ENCODE measurements at regions not wholly inside any gene's neighbourhood (a gene's known extent, or its start where the extent isn't known, plus 50 kb on each side); places are given as distances from the start of the nearest gene placed in this dataset.

GRCh38 chr7:53113424-53113823, 78.0 kb downstream of the POM121L12 start (continued):
- TF ChIP-seq PBX2 (CRISPR knock-in tag; IDR thresholded peaks at IDR 0.05) (no peak), ARNT (IDR thresholded peaks at IDR 0.05) (no peak), ZNF746 (CRISPR knock-in tag; IDR thresholded peaks at IDR 0.05) (no peak), AHDC1 (CRISPR knock-in tag; IDR thresholded peaks at IDR 0.05; ENCODE audit: borderline replicate concordance) (no peak)

- FAIRE-seq (no peak), DNase-seq (ENCODE audit: low spot score) (no peak), ATAC-seq (no peak)
- POLR2A ChIA-PET: no interaction called here
- TF ChIP-seq TP53 (CRISPR knock-in tag; conservative IDR thresholded peaks at IDR 0.05): no peak
- Histone ChIP-seq H2AFZ (ENCODE audit: low read length) (no peak overlapping the region), H3K27me3 (ENCODE audit: control insufficient read depth in 1 of 2, insufficient read depth in 2 of 2, low read length in 2 of 2) (no peaks in the 10 kb centered on the region), H3K79me2 (ENCODE audit: insufficient read depth, low read length) (no peaks in the 10 kb centered on the region), H3K4me2 (ENCODE audit: low read depth, low read length) (no peak overlapping the region), H3K27ac (ENCODE audit: extremely low read length, insufficient read depth, low read length) (no peak overlapping the region), H4K20me1 (ENCODE audit: insufficient read depth, low read length) (no peaks in the 10 kb centered on the region), H3K4me1 (ENCODE audit: insufficient read depth, low read length) (no peaks in the 10 kb centered on the region), H3K9ac (ENCODE audit: insufficient read depth, low read depth, low read length) (no peak overlapping the region), H3K9me3 (ENCODE audit: low read length) (peaks cover 24% of the 10 kb centered on the region), H3K4me3 (replicated peaks in 1 of 3; ENCODE audit: insufficient read depth in 1 of 3, low read depth in 2 of 3, low read length in 3 of 3) (no peak overlapping the region), H3K36me3 (replicated peaks in 1 of 2; ENCODE audit: control insufficient read depth in 1 of 2, insufficient read depth in 2 of 2, low read length in 2 of 2) (no peaks in the 10 kb centered on the region)
- in situ Hi-C loops (cut with HindIII; ENCODE audit: extremely low pct_ligation_motif_present, low pct_unique_long_range_greater_than_20kb): no loop called here
- BruUV-seq (replicated peaks): no TSS peak
- 10% methylated on average over 4 of the region's 4 CpGs for WGBS (ENCODE audit: low lambda C conversion rate)
- CTCF ChIA-PET (ENCODE audit: low intra/inter-chr PET ratio, low total read pairs): no interaction called here
- intact Hi-C loops (cut with micrococcal nuclease; ENCODE audit: unreplicated experiment): no loop called here
These were observed 84.1 kb downstream of the POM121L12 start for GRCh38 chr7:53119514-53119941.

All from HepG2 (cell line).